ENCODE measurements at regions not wholly inside any gene's neighbourhood (a gene's known extent, or its start where the extent isn't known, plus 50 kb on each side); places are given as distances from the start of the nearest gene placed in this dataset.

GRCh38 chr20:1824181-1824580, 71.0 kb upstream of the SIRPA start:
- Histone ChIP-seq H3K36me3 (replicated peaks in 1 of 2; ENCODE audit: control insufficient read depth in 1 of 2, insufficient read depth in 2 of 2, low read length in 2 of 2) (no peaks in the 10 kb centered on the region), H3K9ac (ENCODE audit: insufficient read depth, low read depth, low read length) (no peak overlapping the region), H3K27ac (ENCODE audit: extremely low read length, insufficient read depth, low read length) (no peak overlapping the region), H3K4me3 (replicated peaks in 1 of 3; ENCODE audit: insufficient read depth in 1 of 3, low read depth in 2 of 3, low read length in 3 of 3) (no peak overlapping the region), H3K9me3 (ENCODE audit: low read length) (peaks cover 13% of the 10 kb centered on the region; the same call in 1 of the 2 replicates), H2AFZ (ENCODE audit: low read length) (no peak overlapping the region), H3K4me2 (ENCODE audit: low read depth, low read length) (no peak overlapping the region), H3K79me2 (ENCODE audit: insufficient read depth, low read length) (no peaks in the 10 kb centered on the region), H3K27me3 (ENCODE audit: control insufficient read depth in 1 of 2, insufficient read depth in 2 of 2, low read length in 2 of 2) (no peaks in the 10 kb centered on the region), H4K20me1 (ENCODE audit: insufficient read depth, low read length) (no peaks in the 10 kb centered on the region), H3K4me1 (ENCODE audit: insufficient read depth, low read length) (peaks cover 48% of the 10 kb centered on the region)
- no TSS peak for BruUV-seq (replicated peaks)
- POLR2A ChIA-PET: interaction anchor here (1.6 kb wide), 1 partner anchor 12 kb away, joined by 4 read pairs; no protein-coding TSS in a partner anchor
- no peak for DNase-seq (ENCODE audit: low spot score)
- TF ChIP-seq NCOA2 (CRISPR knock-in tag; IDR thresholded peaks at IDR 0.05) (no peak), E2F1 (CRISPR knock-in tag; IDR thresholded peaks at IDR 0.05) (no peak), CEBPB (IDR thresholded peaks at IDR 0.05; ENCODE audit: borderline replicate concordance, low read depth, low read length) (0 out of 2 replicates have a peak, but pooled peaks have one; percentile 46), DBP (CRISPR knock-in tag; IDR thresholded peaks at IDR 0.05; ENCODE audit: not compliant biosample characterization) (no peak)
- in situ Hi-C loops (cut with HindIII; ENCODE audit: extremely low pct_ligation_motif_present, low pct_unique_long_range_greater_than_20kb): no loop called here
- intact Hi-C loops (cut with micrococcal nuclease; ENCODE audit: unreplicated experiment): no loop called here
- CTCF ChIA-PET (ENCODE audit: low intra/inter-chr PET ratio, low total read pairs): no interaction called here
- no peak for FAIRE-seq
- ATAC-seq: no peak

- H3K27ac ChIP-seq (ENCODE audit: extremely low read length, insufficient read depth, low read length): no peak overlapping the region
- BruUV-seq (replicated peaks): no TSS peak
- intact Hi-C loops (cut with micrococcal nuclease; ENCODE audit: unreplicated experiment) (no loop called here), in situ Hi-C loops (cut with HindIII; ENCODE audit: extremely low pct_ligation_motif_present, low pct_unique_long_range_greater_than_20kb) (no loop called here)
- CTCF ChIA-PET (ENCODE audit: low intra/inter-chr PET ratio, low total read pairs): no interaction called here
- no peaks in the 10 kb centered on the region for H3K36me3 ChIP-seq (replicated peaks in 1 of 2; ENCODE audit: control insufficient read depth in 1 of 2, insufficient read depth in 2 of 2, low read length in 2 of 2)
- no peak overlapping the region for H3K9ac ChIP-seq (ENCODE audit: insufficient read depth, low read depth, low read length)
- POLR2A ChIA-PET: interaction anchor here (1.6 kb wide), 1 partner anchor 12 kb away, joined by 4 read pairs; no protein-coding TSS in a partner anchor
- peaks cover 13% of the 10 kb centered on the region; the same call in 1 of the 2 replicates for H3K9me3 ChIP-seq (ENCODE audit: low read length)
- FAIRE-seq (no peak), ATAC-seq (no peak), DNase-seq (ENCODE audit: low spot score) (no peak)
- peaks cover 40% of the 10 kb centered on the region for H3K4me1 ChIP-seq (ENCODE audit: insufficient read depth, low read length)
- H2AFZ ChIP-seq (ENCODE audit: low read length): no peak overlapping the region
- H4K20me1 ChIP-seq (ENCODE audit: insufficient read depth, low read length): no peaks in the 10 kb centered on the region
- WGBS (ENCODE audit: low lambda C conversion rate): 82% methylated on average over 5 of the region's 5 CpGs
- H3K4me3 ChIP-seq (replicated peaks in 1 of 3; ENCODE audit: insufficient read depth in 1 of 3, low read depth in 2 of 3, low read length in 3 of 3): no peak overlapping the region
- H3K4me2 ChIP-seq (ENCODE audit: low read depth, low read length): no peak overlapping the region
- no peaks in the 10 kb centered on the region for H3K79me2 ChIP-seq (ENCODE audit: insufficient read depth, low read length)
- H3K27me3 ChIP-seq (ENCODE audit: control insufficient read depth in 1 of 2, insufficient read depth in 2 of 2, low read length in 2 of 2): no peaks in the 10 kb centered on the region
- TF ChIP-seq SRSF9 (IDR thresholded peaks at IDR 0.05; ENCODE audit: borderline replicate concordance, insufficient read depth, low read depth, low read length, poor library complexity, severe bottlenecking) (no peak), SRF (IDR thresholded peaks at IDR 0.05; ENCODE audit: low read depth, low read length) (no peak), LRRFIP1 (CRISPR knock-in tag; conservative IDR thresholded peaks at IDR 0.05) (no peak), ZBTB25 (CRISPR knock-in tag; IDR thresholded peaks at IDR 0.05) (no peak), YEATS4 (CRISPR knock-in tag; IDR thresholded peaks at IDR 0.05; ENCODE audit: borderline replicate concordance) (no peak), SSRP1 (CRISPR knock-in tag; IDR thresholded peaks at IDR 0.05) (no peak), ZNF773 (CRISPR knock-in tag; IDR thresholded peaks at IDR 0.05; ENCODE audit: borderline replicate concordance) (0 out of 2 replicates have a peak, but pooled peaks have one; percentile 41), ZNF768 (CRISPR knock-in tag; IDR thresholded peaks at IDR 0.05) (peak; percentile 63; the same call in 1 of the 2 replicates)
Measured at GRCh38 chr20:1823450-1823844, 71.8 kb upstream of the SIRPA start.

Measured in HepG2 (cell line).